ENCODE measurements at regions not wholly inside any gene's neighbourhood (a gene's known extent, or its start where the extent isn't known, plus 50 kb on each side); places are given as distances from the start of the nearest gene placed in this dataset.

DNA sequence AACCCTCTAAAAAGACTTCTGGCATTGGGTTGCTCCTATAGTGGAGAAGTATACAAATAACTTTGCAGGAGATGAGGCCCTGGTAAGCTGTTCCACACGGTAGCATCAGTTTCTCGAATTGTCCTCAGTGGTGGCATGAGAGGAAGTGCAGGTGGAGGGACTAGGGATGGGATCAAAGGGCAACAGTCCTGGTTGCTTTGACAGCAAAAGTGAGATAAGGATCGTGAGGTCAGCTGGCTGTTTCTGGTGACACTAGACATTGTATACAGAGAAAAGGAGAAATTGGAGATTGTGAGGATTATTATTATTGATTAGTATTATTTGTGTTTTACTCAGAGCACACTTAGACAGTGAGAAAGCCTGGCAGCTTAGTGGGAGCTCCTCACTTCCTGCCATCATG, 61.3 kb upstream of the EXOC2 start:
- Histone ChIP-seq H3K27me3 (ENCODE audit: insufficient read depth, low read length) (no peaks in the 10 kb centered on the region), H3K9ac (ENCODE audit: low read length) (no peak overlapping the region), H3K27ac (ENCODE audit: low read depth, low read length) (no peak overlapping the region), H2AFZ (ENCODE audit: low read depth, low read length, poor library complexity, severe bottlenecking) (no peak overlapping the region), H3K4me2 (ENCODE audit: low read length) (no peak overlapping the region), H3K4me3 (replicated peaks in 1 of 2; ENCODE audit: low read depth in 1 of 2, low read length in 2 of 2) (no peak overlapping the region), H3K9me3 (ENCODE audit: control insufficient read depth in 1 of 2, insufficient read depth in 1 of 2, low read depth in 1 of 2, low read length in 2 of 2) (no peaks in the 10 kb centered on the region), H4K20me1 (ENCODE audit: insufficient read depth) (no peaks in the 10 kb centered on the region), H3K4me1 (ENCODE audit: control insufficient read depth in 1 of 2, insufficient read depth in 2 of 2, low read length in 2 of 2) (peaks cover 0 to 3% of the 10 kb centered on the region in 2 experiments; a peak in 1 of 4 replicates), H3K36me3 (ENCODE audit: control insufficient read depth in 1 of 2, insufficient read depth in 2 of 2, low read length in 2 of 2) (no peaks in the 10 kb centered on the region), H3K79me2 (ENCODE audit: insufficient read depth, low read length) (no peaks in the 10 kb centered on the region), H3K9me2 (ENCODE audit: insufficient read depth) (no peaks in the 10 kb centered on the region)
- intact Hi-C loops (cut with micrococcal nuclease) = no loop called here
- TF ChIP-seq SIN3A (IDR thresholded peaks at IDR 0.05; ENCODE audit: low read depth) (no peak), CEBPB (IDR thresholded peaks at IDR 0.05; ENCODE audit: low read depth) (no peak)
- ATAC-seq (no peak), DNase-seq (ENCODE audit: low read depth, low spot score) (no peak)
- CTCF ChIA-PET = no interaction called here
- no TSS peak for BruUV-seq (replicated peaks)
- POLR2A ChIA-PET = no interaction called here
- RAD21 ChIA-PET (ENCODE audit: low non-redundant PET in 1 of 2, low total read pairs in 2 of 2, uncharacterized antibody in 2 of 2, unreplicated experiment in 2 of 2) = no interaction called here

DNA sequence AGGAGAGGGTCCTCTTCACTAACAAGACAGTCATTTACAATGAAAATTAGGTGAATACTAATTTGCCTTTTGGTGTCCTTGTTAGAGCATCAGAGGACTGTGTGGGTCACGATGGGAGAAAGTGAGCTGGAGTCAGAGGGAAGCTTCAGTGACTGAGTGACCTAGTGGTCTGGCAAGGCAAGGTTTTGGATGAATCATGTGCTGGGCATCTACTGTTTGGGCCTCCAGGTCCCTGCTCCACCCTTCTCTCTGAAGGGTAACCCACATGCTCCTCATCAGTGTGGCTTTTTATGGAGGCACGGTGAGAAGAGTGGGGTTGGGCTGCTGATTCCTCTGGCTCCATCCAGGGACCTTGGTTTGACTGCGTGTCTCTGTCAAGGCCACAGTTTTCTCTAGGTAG, 60.5 kb upstream of the EXOC2 start:
- H3K9me2 ChIP-seq (ENCODE audit: insufficient read depth) = no peaks in the 10 kb centered on the region
- no peak overlapping the region for H3K9ac ChIP-seq (ENCODE audit: low read length)
- H3K36me3 ChIP-seq (ENCODE audit: control insufficient read depth in 1 of 2, insufficient read depth in 2 of 2, low read length in 2 of 2) = no peaks in the 10 kb centered on the region
- TF ChIP-seq, protein P1, sequence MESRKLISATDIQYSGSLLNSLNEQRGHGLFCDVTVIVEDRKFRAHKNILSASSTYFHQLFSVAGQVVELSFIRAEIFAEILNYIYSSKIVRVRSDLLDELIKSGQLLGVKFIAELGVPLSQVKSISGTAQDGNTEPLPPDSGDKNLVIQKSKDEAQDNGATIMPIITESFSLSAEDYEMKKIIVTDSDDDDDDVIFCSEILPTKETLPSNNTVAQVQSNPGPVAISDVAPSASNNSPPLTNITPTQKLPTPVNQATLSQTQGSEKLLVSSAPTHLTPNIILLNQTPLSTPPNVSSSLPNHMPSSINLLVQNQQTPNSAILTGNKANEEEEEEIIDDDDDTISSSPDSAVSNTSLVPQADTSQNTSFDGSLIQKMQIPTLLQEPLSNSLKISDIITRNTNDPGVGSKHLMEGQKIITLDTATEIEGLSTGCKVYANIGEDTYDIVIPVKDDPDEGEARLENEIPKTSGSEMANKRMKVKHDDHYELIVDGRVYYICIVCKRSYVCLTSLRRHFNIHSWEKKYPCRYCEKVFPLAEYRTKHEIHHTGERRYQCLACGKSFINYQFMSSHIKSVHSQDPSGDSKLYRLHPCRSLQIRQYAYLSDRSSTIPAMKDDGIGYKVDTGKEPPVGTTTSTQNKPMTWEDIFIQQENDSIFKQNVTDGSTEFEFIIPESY (IDR thresholded peaks at IDR 0.05; ENCODE audit: extremely low read depth, insufficient replicate concordance, low read length) = no peak
- TF ChIP-seq CEBPB (IDR thresholded peaks at IDR 0.05; ENCODE audit: low read depth) = no peak
- TF ChIP-seq YY1 (IDR thresholded peaks at IDR 0.05; ENCODE audit: extremely low read depth, insufficient replicate concordance, low read depth, low read length) = no peak
- no peak for TF ChIP-seq SP1 (IDR thresholded peaks at IDR 0.05; ENCODE audit: low read depth)
- TF ChIP-seq ELF1 (IDR thresholded peaks at IDR 0.05; ENCODE audit: borderline replicate concordance, low read depth) = no peak
- no peak for TF ChIP-seq SRF (IDR thresholded peaks at IDR 0.05; ENCODE audit: low read depth)
- no peak for TF ChIP-seq POLR2A (IDR thresholded peaks at IDR 0.05; ENCODE audit: borderline replicate concordance, extremely low read depth, insufficient read depth, insufficient read length)
- TF ChIP-seq, protein P2, sequence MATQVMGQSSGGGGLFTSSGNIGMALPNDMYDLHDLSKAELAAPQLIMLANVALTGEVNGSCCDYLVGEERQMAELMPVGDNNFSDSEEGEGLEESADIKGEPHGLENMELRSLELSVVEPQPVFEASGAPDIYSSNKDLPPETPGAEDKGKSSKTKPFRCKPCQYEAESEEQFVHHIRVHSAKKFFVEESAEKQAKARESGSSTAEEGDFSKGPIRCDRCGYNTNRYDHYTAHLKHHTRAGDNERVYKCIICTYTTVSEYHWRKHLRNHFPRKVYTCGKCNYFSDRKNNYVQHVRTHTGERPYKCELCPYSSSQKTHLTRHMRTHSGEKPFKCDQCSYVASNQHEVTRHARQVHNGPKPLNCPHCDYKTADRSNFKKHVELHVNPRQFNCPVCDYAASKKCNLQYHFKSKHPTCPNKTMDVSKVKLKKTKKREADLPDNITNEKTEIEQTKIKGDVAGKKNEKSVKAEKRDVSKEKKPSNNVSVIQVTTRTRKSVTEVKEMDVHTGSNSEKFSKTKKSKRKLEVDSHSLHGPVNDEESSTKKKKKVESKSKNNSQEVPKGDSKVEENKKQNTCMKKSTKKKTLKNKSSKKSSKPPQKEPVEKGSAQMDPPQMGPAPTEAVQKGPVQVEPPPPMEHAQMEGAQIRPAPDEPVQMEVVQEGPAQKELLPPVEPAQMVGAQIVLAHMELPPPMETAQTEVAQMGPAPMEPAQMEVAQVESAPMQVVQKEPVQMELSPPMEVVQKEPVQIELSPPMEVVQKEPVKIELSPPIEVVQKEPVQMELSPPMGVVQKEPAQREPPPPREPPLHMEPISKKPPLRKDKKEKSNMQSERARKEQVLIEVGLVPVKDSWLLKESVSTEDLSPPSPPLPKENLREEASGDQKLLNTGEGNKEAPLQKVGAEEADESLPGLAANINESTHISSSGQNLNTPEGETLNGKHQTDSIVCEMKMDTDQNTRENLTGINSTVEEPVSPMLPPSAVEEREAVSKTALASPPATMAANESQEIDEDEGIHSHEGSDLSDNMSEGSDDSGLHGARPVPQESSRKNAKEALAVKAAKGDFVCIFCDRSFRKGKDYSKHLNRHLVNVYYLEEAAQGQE (IDR thresholded peaks at IDR 0.05; ENCODE audit: low read depth) = no peak
- no peak for TF ChIP-seq TCF7L2 (IDR thresholded peaks at IDR 0.05; ENCODE audit: borderline replicate concordance, extremely low read depth, insufficient read depth, insufficient read length)
- TF ChIP-seq JUND (IDR thresholded peaks at IDR 0.05) = no peak
- no peak for TF ChIP-seq SIN3A (IDR thresholded peaks at IDR 0.05; ENCODE audit: low read depth)
- no peak for TF ChIP-seq ZFX (IDR thresholded peaks at IDR 0.05)
- no peak for TF ChIP-seq ZNF274 (IDR thresholded peaks at IDR 0.05; ENCODE audit: low read depth, low read length)
- no peak for TF ChIP-seq EGR1 (IDR thresholded peaks at IDR 0.05; ENCODE audit: low read depth)
- no peak for TF ChIP-seq EZH2 (IDR thresholded peaks at IDR 0.05)
- RAD21 ChIA-PET (ENCODE audit: low non-redundant PET in 1 of 2, low total read pairs in 2 of 2, uncharacterized antibody in 2 of 2, unreplicated experiment in 2 of 2) = no interaction called here
- no TSS peak for BruUV-seq (replicated peaks)
- H3K79me2 ChIP-seq (ENCODE audit: insufficient read depth, low read length) = no peaks in the 10 kb centered on the region
- no peaks in the 10 kb centered on the region for H3K27me3 ChIP-seq (ENCODE audit: insufficient read depth, low read length)
- H3K9me3 ChIP-seq (ENCODE audit: control insufficient read depth in 1 of 2, insufficient read depth in 1 of 2, low read depth in 1 of 2, low read length in 2 of 2) = no peaks in the 10 kb centered on the region
- no peaks in the 10 kb centered on the region for H4K20me1 ChIP-seq (ENCODE audit: insufficient read depth)
- H3K27ac ChIP-seq (ENCODE audit: low read depth, low read length) = no peak overlapping the region
- no peak overlapping the region for H3K4me3 ChIP-seq (replicated peaks in 1 of 2; ENCODE audit: low read depth in 1 of 2, low read length in 2 of 2)
- H3K4me2 ChIP-seq (ENCODE audit: low read length) = no peak overlapping the region
- POLR2A ChIA-PET = no interaction called here
- H3K4me1 ChIP-seq (ENCODE audit: control insufficient read depth in 1 of 2, insufficient read depth in 2 of 2, low read length in 2 of 2) = peaks cover 0 to 3% of the 10 kb centered on the region in 2 experiments; a peak in 1 of 4 replicates
- no peak for DNase-seq (ENCODE audit: low read depth, low spot score)
- no peak overlapping the region for H2AFZ ChIP-seq (ENCODE audit: low read depth, low read length, poor library complexity, severe bottlenecking)
- CTCF ChIA-PET = no interaction called here
- no peak for ATAC-seq
- intact Hi-C loops (cut with micrococcal nuclease) = no loop called here
